SHP77 (cell line): ENCODE measurements at regions not wholly inside any gene's neighbourhood (a gene's known extent, or its start where the extent isn't known, plus 50 kb on each side); places are given as distances from the start of the nearest gene placed in this dataset.

Experiments
- DNase-seq, 2 experiments: peaks; one replicate each; lab custom pipeline; 2025; lab: John Stamatoyannopoulos, UW

DNA sequence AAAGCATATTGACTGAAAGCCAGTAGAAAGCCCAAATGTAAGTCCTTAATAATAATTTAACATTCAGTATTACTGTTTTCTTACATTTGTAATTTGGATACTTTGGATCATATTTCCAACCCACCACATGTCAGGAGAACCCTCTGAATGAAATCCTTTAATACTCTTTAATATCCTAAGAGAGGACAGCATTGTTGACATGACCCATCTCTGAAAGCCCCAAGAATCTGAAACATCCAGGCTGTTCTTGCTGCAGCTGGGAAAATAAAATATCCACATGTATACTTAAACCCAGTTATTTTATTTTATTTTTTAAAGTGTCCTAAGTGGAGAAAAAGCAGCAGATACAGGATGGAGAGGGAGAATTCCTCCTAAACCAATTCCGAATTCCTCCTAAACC is 130.8 kb upstream of the RIPOR2 start:
- DNase-seq = no peak

DNA sequence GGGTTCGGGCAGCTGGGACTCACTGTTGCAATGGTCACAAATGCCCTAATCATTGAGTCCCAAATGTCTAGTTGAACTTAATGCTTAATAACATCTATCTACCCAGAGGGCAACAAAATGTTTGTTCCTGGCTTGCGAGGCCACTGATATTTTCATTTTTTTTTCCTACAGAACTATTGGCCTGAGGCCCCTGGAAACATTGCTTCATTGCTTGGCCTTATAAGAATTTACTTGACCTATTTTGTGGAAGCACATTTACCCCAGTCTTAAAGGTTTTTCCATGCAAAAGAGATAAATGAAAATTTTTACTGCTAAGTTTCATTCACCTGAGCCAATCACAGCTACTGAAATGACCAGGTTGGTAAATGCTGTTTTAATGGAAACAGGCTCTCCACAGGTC is 133.1 kb upstream of the RIPOR2 start:
- no peak for DNase-seq

DNA sequence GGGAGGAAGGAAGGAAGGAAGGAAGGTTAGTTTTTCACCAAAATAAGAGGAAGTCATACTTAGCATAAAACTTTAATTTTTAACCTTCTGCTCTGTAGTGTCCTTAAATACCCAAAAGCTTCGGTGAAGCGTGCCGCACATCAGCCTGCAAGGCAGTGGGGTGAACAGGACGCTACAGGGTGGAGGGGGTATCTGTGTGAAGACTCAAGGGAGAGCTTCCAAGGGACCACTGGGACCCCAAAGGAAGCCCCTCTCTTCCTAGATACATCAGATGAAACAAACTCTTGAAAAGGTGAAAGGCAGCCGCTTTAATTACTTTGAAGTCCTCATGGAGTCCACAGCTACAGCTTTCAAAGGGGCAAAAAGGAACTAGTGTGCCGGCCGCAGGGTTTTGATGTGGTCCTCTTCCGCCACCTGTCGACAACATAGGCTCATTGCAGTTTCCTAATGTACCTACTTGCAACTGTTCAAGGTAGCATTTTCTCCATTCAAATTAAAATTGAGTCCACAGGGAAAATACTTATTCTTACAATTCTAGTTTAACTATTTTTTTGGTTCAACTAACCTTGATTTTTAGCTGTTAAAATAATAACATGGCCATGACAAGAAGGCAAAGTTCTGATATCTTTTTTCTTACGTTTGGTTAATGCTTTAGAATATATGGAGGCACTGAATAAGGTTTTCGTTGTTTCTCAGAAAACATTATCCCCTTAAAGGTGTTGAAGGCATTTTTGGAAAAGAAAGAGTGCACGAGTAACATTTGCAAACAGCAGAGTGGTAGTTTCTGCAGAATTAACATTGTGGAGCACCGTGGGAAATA is 135.0 kb upstream of the RIPOR2 start:
- DNase-seq = peak; percentile 58 to 80

DNA sequence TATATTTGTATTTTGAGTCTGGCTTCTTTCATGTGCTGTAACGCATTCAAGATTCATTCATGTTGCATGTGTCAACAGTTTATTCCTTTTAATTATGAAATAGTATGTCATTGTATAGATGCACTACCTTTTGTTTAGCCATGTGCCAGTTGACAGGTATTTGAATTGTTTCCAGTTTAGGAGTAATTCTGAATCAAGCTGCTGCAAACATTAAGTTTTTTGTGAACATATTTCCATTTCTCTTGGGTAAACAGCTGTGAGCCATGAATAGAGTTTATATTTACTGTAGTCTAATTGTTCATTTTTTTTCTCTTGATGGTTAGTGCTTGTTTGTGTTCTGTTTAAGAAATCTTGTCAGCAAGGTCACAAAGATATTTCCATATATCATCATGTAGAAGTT is 142.4 kb upstream of the RIPOR2 start:
- DNase-seq = no peak

GRCh38 chr6:25083784-25084507 is 148.2 kb upstream of the RIPOR2 start:
- DNase-seq = no peak

DNA sequence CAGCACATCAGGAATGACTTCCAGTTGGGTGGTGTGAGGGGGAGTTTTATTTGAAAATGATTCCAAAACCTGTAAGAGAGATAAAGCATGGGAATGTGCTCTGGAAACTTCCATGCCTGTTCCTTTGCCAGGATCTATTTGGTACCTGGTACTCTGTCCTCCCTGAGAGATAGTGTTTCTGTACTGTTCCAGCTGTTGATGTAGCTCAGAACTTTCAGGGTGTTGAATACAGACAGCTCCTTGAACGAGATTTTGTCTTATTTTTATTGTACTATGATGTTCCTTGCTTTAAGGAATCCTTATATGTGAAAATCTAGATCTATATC is 148.7 kb upstream of the RIPOR2 start:
- no peak for DNase-seq

- DNase-seq = no peak
Observed at GRCh38 chr6:25085756-25086155, 150.0 kb upstream of the RIPOR2 start.

DNA sequence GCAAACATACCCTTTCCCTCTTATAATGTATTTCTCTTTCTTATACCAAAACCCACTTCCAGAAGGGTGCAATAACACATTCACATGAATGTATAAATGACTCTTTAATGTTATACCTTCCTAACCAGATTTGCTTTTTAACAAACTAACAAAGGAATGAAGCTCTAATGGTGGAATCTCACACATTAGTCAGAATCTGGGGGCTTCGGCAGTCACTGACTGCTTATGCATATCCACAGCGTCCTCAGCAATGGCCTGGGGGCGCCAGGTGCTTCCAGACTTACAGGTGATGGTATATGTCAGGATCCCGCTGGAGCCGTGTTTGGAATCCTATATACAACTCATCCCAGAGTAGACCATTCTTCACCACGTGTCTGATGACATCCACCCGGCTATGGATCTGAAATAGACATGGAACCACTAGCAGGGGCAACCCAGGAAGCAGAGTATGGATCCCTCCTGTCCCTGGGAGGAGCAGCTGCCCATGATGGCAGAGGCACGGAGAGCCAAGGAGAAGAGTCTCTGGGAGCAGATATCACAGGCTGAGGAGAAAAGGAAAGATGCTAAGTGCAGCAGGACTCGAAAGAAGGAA is 150.8 kb upstream of the RIPOR2 start:
- no peak for DNase-seq

DNA sequence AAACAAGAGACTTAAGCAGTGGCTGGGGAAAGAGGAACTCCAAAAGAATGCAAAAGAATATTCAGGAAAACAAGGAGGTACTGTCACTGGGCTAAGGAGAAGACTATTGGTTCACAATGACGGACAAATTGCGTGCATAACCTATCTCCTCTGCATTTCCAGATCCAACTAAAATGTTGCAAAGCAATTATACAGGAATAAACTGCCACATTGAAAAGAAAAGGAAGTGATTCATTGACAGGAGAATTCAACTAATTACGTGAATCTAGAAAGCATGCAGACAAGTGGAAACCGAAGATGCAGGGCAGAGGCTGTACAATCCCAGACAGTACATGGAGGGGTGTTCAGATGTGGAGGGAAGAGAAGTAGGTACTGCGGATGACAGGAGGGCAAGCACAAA is 152.8 kb upstream of the RIPOR2 start:
- no peak for DNase-seq

- DNase-seq = no peak
Observed at GRCh38 chr6:25089442-25089841, 153.7 kb upstream of the RIPOR2 start.

- DNase-seq = no peak
Observed at GRCh38 chr6:25094726-25095125, 159.0 kb upstream of the RIPOR2 start.

DNA sequence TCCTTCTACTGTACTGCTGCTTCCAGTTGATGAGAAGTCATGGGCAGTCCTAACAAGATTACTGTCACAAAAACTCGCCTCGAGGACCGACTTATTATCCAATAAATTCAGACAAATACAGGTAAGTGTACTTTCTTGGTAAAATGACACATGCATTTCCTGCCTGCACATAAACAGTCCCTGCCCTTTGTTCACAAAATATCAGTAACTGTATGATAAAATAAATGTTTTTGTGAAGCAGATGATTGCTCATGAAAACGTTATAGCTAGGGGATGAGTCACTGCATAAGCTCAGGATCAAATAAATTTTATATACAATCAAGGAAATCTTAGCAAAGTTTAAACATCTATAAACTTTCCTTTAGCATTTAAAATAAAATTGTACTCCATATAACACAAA is 164.5 kb upstream of the RIPOR2 start:
- DNase-seq = no peak

GRCh38 chr6:25103603-25104002 is 167.8 kb upstream of the RIPOR2 start:
- DNase-seq = no peak

DNA sequence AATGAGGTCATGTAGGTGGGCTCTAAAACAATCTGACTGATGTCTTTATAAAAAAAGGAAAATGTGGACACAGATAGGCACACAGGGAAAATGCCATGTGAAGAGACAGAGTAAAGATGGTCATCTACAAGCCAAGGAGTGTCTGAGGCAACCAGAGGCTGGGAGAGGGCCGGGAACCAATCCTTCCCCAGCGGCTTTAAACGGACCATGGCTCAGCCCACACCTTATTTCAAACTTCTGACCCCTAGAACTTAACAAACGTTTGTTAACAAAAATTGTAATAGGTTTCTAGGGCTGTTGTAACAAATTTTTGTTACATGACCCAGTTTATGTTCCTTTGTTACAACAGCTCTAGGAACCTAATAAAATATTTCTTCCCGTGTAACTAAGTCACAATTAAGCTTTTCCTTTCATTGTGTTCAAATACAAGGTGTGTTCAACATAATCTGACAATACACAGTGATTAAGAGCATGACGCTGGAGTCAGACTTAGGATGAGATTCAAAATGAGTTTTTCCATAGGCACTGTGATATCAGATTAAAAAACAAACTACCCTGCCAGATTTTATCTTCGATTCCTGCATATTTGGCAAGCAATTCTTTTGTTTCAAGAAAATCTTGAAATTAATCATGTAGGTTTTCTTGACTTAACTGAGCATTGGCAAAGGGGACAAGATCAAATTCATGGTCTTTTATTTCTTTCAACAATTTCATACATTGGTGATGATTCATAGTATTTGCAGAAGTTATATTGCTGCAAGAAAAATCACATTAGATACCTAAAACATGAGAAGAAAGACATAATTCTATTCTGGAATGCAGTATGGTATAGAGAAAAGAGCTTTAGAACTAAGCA is 169.5 kb upstream of the RIPOR2 start:
- DNase-seq = no peak

GRCh38 chr6:25107218-25107617 is 171.5 kb upstream of the RIPOR2 start:
- peak; percentile 20 to 43 for DNase-seq

DNA sequence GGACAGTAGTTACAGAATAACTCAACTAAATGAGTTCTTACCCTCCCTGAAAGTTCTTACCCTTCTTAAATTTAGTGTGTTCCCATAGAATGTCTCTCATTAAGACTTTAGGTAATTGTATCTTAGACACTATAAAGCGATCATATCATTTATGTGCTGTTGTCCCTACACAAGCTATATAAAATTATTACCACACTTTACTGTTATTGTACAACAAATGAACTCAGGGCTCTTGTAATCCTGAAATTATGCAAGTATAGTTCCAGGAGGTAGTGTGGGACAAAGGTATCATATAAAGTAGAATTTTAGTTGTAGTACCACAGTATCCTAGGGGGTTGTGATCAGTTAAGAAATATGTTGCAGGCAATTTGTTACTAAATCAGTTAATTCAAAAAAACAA is 167.4 kb upstream of the CARMIL1 start:
- DNase-seq = no peak

GRCh38 chr6:25112322-25112773 is 166.8 kb upstream of the CARMIL1 start:
- DNase-seq = no peak

- DNase-seq = no peak
Observed at GRCh38 chr6:25113436-25113835, 165.7 kb upstream of the CARMIL1 start.

DNA sequence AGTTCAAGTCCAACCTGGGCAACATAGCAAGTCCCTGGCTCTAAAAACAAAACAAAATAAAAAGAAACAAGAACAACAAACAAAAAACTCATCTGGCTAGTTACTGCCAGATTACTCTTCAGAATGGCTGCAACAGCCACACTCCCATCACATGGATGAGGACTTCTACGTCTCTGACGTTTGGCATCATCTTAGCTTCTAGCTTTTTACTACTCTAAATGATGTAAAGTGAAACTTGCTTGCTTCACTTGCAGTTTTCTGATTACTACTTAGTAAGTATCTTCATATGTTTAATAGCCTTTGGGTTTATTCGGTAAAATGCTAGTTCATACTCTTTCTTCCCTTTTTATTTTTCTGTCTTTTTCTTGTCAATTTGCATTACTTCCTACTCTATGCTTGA is 161.1 kb upstream of the CARMIL1 start:
- DNase-seq = no peak

DNA sequence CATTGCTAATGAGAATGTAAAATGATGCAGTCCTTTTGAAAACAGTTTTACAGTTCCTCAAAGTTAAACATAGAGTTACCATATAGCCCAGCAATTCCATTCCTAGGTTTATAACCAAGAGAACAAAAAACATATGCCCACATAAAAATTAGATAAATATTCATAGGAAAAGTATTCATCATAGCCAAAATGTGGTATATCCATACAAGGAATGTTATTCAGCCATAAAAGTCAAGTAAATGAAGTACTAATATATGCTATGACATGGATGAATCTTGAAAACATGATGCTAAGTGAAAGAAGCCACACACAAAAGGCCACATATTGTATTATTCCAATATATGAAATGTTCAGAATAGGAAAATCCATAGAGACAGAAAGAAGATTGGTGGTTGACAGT is 158.0 kb upstream of the CARMIL1 start:
- DNase-seq = no peak

DNA sequence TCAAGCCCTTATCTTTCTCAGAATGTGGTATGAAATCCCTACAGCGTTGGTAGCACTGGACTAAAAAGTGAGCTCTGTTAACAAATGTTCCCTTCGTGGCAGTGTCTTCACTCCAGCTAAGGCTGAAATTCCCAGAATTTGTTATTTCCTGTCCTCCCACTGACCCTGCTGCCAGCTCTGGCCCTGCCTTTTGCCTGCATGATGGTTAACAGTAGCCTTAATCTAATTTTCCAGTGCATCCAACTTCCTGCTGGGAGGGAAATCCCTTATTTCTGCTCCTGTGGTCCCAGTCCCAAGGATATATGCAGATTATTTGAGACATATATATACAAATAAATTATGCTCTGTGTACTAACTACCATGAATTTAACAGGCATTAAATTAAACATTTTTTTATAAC is 157.2 kb upstream of the CARMIL1 start:
- DNase-seq = peak in 1 of 2 experiments; percentile 21

DNA sequence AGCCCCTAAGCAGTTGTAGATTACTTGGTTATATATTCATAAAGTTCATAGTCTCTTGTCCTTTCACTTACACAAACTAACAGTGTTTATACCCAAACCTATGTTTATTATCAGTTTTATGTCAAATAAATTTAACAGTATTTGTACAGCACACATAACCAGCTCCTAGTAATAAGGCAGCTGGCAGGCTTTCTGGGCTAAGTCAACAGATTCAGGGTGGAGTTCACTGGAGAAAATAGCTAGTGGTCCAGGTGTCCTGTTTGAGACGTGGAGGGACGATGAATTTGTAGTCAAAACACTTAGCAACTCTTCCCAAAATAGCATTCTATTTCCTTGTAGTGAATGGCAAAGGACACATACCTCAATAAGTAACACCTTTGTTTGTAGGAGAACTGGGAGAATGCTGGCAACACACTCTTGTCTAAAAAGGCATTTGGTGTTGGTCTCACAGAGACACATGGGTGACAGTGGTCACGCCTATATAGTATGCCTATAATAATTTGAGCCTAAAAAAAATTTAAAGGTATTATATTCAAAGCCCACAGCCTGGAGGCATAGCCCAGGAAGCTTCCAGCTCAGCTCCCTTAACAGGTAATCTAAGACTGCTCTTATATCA is 156.4 kb upstream of the CARMIL1 start:
- DNase-seq = peak; percentile 74 to 80
